Thyroid gland (tissue), 4 donors: ENCODE measurements at regions not wholly inside any gene's neighbourhood (a gene's known extent, or its start where the extent isn't known, plus 50 kb on each side); places are given as distances from the start of the nearest gene placed in this dataset.

ENCODE experiments used
- CTCF ChIP-seq, 6 experiments: fragments of 200-600 bp in 3 of 6; fragments of 450-650 bp in 3 of 6; sonication (generic) in 3 of 6; IDR thresholded peaks; one replicate each; pipeline ENCODE4 v1.5.1; 2016 to 2019; ENCODE audit warnings: antibody characterized with exemption in 6 of 6, mild to moderate bottlenecking in 2 of 6, inconsistent platforms in 1 of 6, moderate library complexity in 1 of 6
- POLR2A ChIP-seq, 2 donors: fragments of 450-650 bp; IDR thresholded peaks; one replicate each; pipeline ENCODE4 v1.6.1; 2017; ENCODE audit warnings: antibody characterized with exemption in 2 of 2, mild to moderate bottlenecking in 2 of 2, moderate library complexity in 1 of 2

GRCh38 chr1:157286646-157287420 is 148.6 kb upstream of the ETV3 start:
- TF ChIP-seq POLR2A (IDR thresholded peaks at IDR 0.05) (no peak), CTCF (IDR thresholded peaks at IDR 0.05) (no peak)
